Liver (tissue), 8 donors: ENCODE measurements at regions not wholly inside any gene's neighbourhood (a gene's known extent, or its start where the extent isn't known, plus 50 kb on each side); places are given as distances from the start of the nearest gene placed in this dataset.

ENCODE experiments used
- DNase-seq: peaks from one replicate; pipeline ENCODE4 v3.0.0-alpha.2; 2017; ENCODE audit warnings: low spot score
- H3K27ac ChIP-seq, 2 donors: one replicate each; pipeline ENCODE4 v1.7.0; 2013; ENCODE audit warnings: inconsistent platforms in 2 of 2, low read length in 2 of 2, control low read depth in 1 of 2, low read depth in 1 of 2, mild to moderate bottlenecking in 1 of 2
- H3K27me3 ChIP-seq, 4 donors: one replicate each; pipeline versions ENCODE4 v1.6.1 to v1.7.0; 2013; ENCODE audit warnings: low read length in 3 of 4, inconsistent platforms in 1 of 4, mild to moderate bottlenecking in 1 of 4, moderate library complexity in 1 of 4; ENCODE audit not compliant: control insufficient read depth in 4 of 4, insufficient read depth in 4 of 4
- H3K36me3 ChIP-seq, 4 donors: one replicate each; pipeline versions ENCODE4 v1.6.1 to v1.7.0; 2013; ENCODE audit warnings: low read length in 3 of 4, mild to moderate bottlenecking in 3 of 4, low read depth in 1 of 4, moderate library complexity in 1 of 4; ENCODE audit not compliant: control insufficient read depth in 4 of 4, insufficient read depth in 3 of 4
- H3K4me1 ChIP-seq, 4 donors: one replicate each; pipeline versions ENCODE4 v1.6.1 to v1.7.0; 2013; ENCODE audit warnings: low read length in 3 of 4, mild to moderate bottlenecking in 3 of 4, moderate library complexity in 1 of 4; ENCODE audit not compliant: control insufficient read depth in 4 of 4, insufficient read depth in 4 of 4
- H3K4me3 ChIP-seq, 3 donors: one replicate each; pipeline versions ENCODE4 v1.6.1 to v1.7.0; 2013; ENCODE audit warnings: low read length in 3 of 3, control low read depth in 1 of 3, low read depth in 1 of 3, mild to moderate bottlenecking in 1 of 3
- H3K9ac ChIP-seq, 2 donors: one replicate each; pipeline ENCODE4 v1.7.0; 2013; ENCODE audit warnings: low read length in 2 of 2, mild to moderate bottlenecking in 2 of 2, moderate library complexity in 2 of 2, control low read depth in 1 of 2, low read depth in 1 of 2
- H3K9me3 ChIP-seq, 4 donors: one replicate each; pipeline versions ENCODE4 v1.6.1 to v1.7.0; 2013; ENCODE audit warnings: low read length in 3 of 4; ENCODE audit not compliant: control insufficient read depth in 4 of 4
- ATF3 ChIP-seq: IDR thresholded peaks from 2 replicates; pipeline ENCODE4 v1.6.1; 2016; ENCODE audit warnings: antibody characterized with exemption
- CTCF ChIP-seq: fragments of 150-350 bp; IDR thresholded peaks from 2 replicates; pipeline ENCODE4 v1.5.1; 2017; ENCODE audit warnings: improper control_type of control experiment, low read depth, low read length; ENCODE audit not compliant: missing input control
- EGR1 ChIP-seq, 2 donors: IDR thresholded peaks; 2 replicates each; pipeline ENCODE4 v1.6.1; 2016 to 2018; ENCODE audit warnings: antibody characterized with exemption in 2 of 2, low read depth in 2 of 2
- FOXA1 ChIP-seq: IDR thresholded peaks from 2 replicates; pipeline ENCODE4 v1.6.1; 2016; ENCODE audit warnings: antibody characterized with exemption
- FOXA2 ChIP-seq: IDR thresholded peaks from 2 replicates; pipeline ENCODE4 v1.6.1; 2016; ENCODE audit warnings: antibody characterized with exemption
- HNF4A ChIP-seq, 2 donors: conservative IDR thresholded peaks; 2 replicates each; pipeline ENCODE4 v1.6.1; 2016; ENCODE audit warnings: antibody characterized with exemption in 2 of 2, mild to moderate bottlenecking in 2 of 2
- HNF4G ChIP-seq: IDR thresholded peaks from 2 replicates; pipeline ENCODE4 v1.6.1; 2016; ENCODE audit warnings: antibody characterized with exemption
- JUND ChIP-seq, 2 donors: IDR thresholded peaks; 2 replicates each; pipeline ENCODE4 v1.6.1; 2016; ENCODE audit warnings: antibody characterized with exemption in 2 of 2
- MAX ChIP-seq: IDR thresholded peaks from 2 replicates; pipeline ENCODE4 v1.6.1; 2016; ENCODE audit warnings: antibody characterized with exemption
- NR2F2 ChIP-seq: IDR thresholded peaks from 2 replicates; pipeline ENCODE4 v1.6.1; 2016; ENCODE audit warnings: antibody characterized with exemption
- RAD21 ChIP-seq, 2 donors: IDR thresholded peaks; 2 replicates each; pipeline ENCODE4 v1.6.1; 2016; ENCODE audit warnings: antibody characterized with exemption in 2 of 2, mild to moderate bottlenecking in 2 of 2
- SP1 ChIP-seq: IDR thresholded peaks from 2 replicates; pipeline ENCODE4 v1.6.1; 2018; ENCODE audit warnings: antibody characterized with exemption, mild to moderate bottlenecking
- ZBTB33 ChIP-seq: IDR thresholded peaks from 2 replicates; pipeline ENCODE4 v1.6.1; 2016; ENCODE audit warnings: antibody characterized with exemption
- WGBS: extraction: QIAGEN DNeasy Blood & Tissue Kit; methylation state at CpG from one replicate; pipeline ENCODE4 v1.1.7; 2013; 5-methylcytosine and 5-hydroxymethylcytosine counted together
- donor health status: healthy.
- donor health status: healthy.
- donor health status: healthy.
- donor health status: healthy.
- donor health status: healthy.

GRCh38 chr2:187168720-187169713 is 279.0 kb downstream of the CALCRL start:
- H3K4me1 ChIP-seq = no peaks in the 10 kb centered on the region

GRCh38 chr2:187167491-187167890 is 280.6 kb downstream of the CALCRL start:
- Histone ChIP-seq H3K36me3 (no peaks in the 10 kb centered on the region), H3K27me3 (no peaks in the 10 kb centered on the region), H3K9me3 (no peaks in the 10 kb centered on the region), H3K4me3 (no peak overlapping the region), H3K9ac (no peak overlapping the region), H3K4me1 (no peaks in the 10 kb centered on the region), H3K27ac (no peak overlapping the region)
- WGBS = 88% methylated on average over 4 of the region's 4 CpGs
- DNase-seq = no peak
- no peak for TF ChIP-seq ZBTB33
- no peak for TF ChIP-seq JUND (IDR thresholded peaks at IDR 0.05)
- no peak for TF ChIP-seq EGR1 (IDR thresholded peaks at IDR 0.05; ENCODE audit: low read depth in 2 of 2)
- TF ChIP-seq SP1 = no peak
- TF ChIP-seq ATF3 = no peak
- no peak for TF ChIP-seq CTCF
- TF ChIP-seq FOXA2 = no peak
- no peak for TF ChIP-seq RAD21 (IDR thresholded peaks at IDR 0.05)
- no peak for TF ChIP-seq HNF4G
- no peak for TF ChIP-seq HNF4A (conservative IDR thresholded peaks at IDR 0.05)
- TF ChIP-seq FOXA1 = no peak

More at GRCh38 chr2:187168720-187169713, 279.0 kb downstream of the CALCRL start:
- Histone ChIP-seq H3K9me3 (no peaks in the 10 kb centered on the region), H3K27me3 (no peaks in the 10 kb centered on the region), H3K4me3 (no peak overlapping the region), H3K36me3 (no peaks in the 10 kb centered on the region), H3K9ac (no peak overlapping the region), H3K27ac (no peak overlapping the region)
- no peak for DNase-seq
- 53% methylated on average over 4 of the region's 4 CpGs for WGBS
- TF ChIP-seq CTCF (no peak), NR2F2 (no peak), HNF4A (conservative IDR thresholded peaks at IDR 0.05) (no peak), SP1 (no peak), MAX (no peak)
